HepG2 (cell line): ENCODE measurements at regions not wholly inside any gene's neighbourhood (a gene's known extent, or its start where the extent isn't known, plus 50 kb on each side); places are given as distances from the start of the nearest gene placed in this dataset.

Experiments used
- ATAC-seq: fragments of 200-7000 bp; cut with Tn5 transposase; 3 replicates; pipeline ENCODE4 v1.9.1; 2020; ENCODE audit warnings: mild to moderate bottlenecking, moderate library complexity
- BruUV-seq: library from RNA; stranded (reverse); fragments of 400-500 nt; replicated peaks from 2 replicates; lab custom pipeline; 2021; lab: Mats Ljungman, UMichigan
- CTCF ChIA-PET: fragments of 300-600 bp; formaldehyde crosslinking; extraction: SDS; loops from one replicate; lab custom pipeline; 2021; ENCODE audit warnings: low total read pairs, inconsistent platforms, low intra/inter-chr PET ratio; lab: Yijun Ruan, JAX
- POLR2A ChIA-PET: fragments of 350-600 bp; sonication (Branson Sonifier 250); formaldehyde crosslinking; loops from one replicate; lab custom pipeline; 2020; ENCODE audit warnings: antibody characterized with exemption, inconsistent platforms; lab: Yijun Ruan, JAX
- DNase-seq: peaks from one replicate; pipeline ENCODE4 v3.0.0-alpha.2; 2015; ENCODE audit warnings: low spot score
- FAIRE-seq: peaks from 3 replicates; lab custom pipeline; 2011; peaks lifted over from hg19 to GRCh38; lab: Jason Lieb, UNC
- H2AFZ ChIP-seq: one replicate; pipeline ENCODE4 v1.6.1; 2011; ENCODE audit warnings: low read length, inconsistent platforms
- H3K27ac ChIP-seq: fragments of 300-600 bp; 3 replicates; pipeline ENCODE4 v1.8.0; 2011; ENCODE audit warnings: mixed run types, mild to moderate bottlenecking, mixed read lengths, low read length, inconsistent platforms; ENCODE audit not compliant: insufficient read depth; ENCODE audit errors: extremely low read length
- H3K27me3 ChIP-seq, 2 experiments: fragments of 200-600 bp in 1 of 2; 2 replicates in 1 of 2; 3 replicates in 1 of 2; pipeline versions ENCODE4 v1.6.0 to v1.8.0; 2011; ENCODE audit warnings: low read length in 2 of 2, mild to moderate bottlenecking in 2 of 2, moderate library complexity in 2 of 2, inconsistent platforms in 1 of 2; ENCODE audit not compliant: insufficient read depth in 2 of 2, control insufficient read depth in 1 of 2
- H3K36me3 ChIP-seq, 2 experiments: fragments of 200-600 bp in 1 of 2; replicated peaks in 1 of 2; 2 replicates in 1 of 2; 3 replicates in 1 of 2; pipeline versions ENCODE4 v1.5.1 to v1.8.0; 2011; ENCODE audit warnings: low read length in 2 of 2, inconsistent platforms in 1 of 2; ENCODE audit not compliant: insufficient read depth in 2 of 2, control insufficient read depth in 1 of 2
- H3K4me1 ChIP-seq: 2 replicates; pipeline ENCODE4 v1.5.1; 2012; ENCODE audit warnings: low read length, inconsistent platforms; ENCODE audit not compliant: insufficient read depth
- H3K4me2 ChIP-seq: 2 replicates; pipeline ENCODE4 v1.6.0; 2011; ENCODE audit warnings: low read depth, low read length, inconsistent platforms
- H3K4me3 ChIP-seq, 3 experiments: fragments of 200-600 bp in 1 of 3; sonication (generic), shearing (Covaris generic) in 1 of 3; replicated peaks in 1 of 3; 2 replicates each; pipeline ENCODE4 v1.5.1; 2011 to 2016; ENCODE audit warnings: low read length in 3 of 3, inconsistent platforms in 2 of 3, low read depth in 2 of 3, mild to moderate bottlenecking in 2 of 3, control low read depth in 1 of 3, mixed read lengths in 1 of 3; ENCODE audit not compliant: insufficient read depth in 1 of 3
- H3K79me2 ChIP-seq: one replicate; pipeline ENCODE4 v1.6.1; 2011; ENCODE audit warnings: low read length, inconsistent platforms; ENCODE audit not compliant: insufficient read depth
- H3K9ac ChIP-seq: 2 replicates; pipeline ENCODE4 v1.6.0; 2011; ENCODE audit warnings: mild to moderate bottlenecking, low read depth, low read length, inconsistent platforms; ENCODE audit not compliant: insufficient read depth
- H3K9me3 ChIP-seq: 2 replicates; pipeline ENCODE4 v1.5.1; 2012; ENCODE audit warnings: mild to moderate bottlenecking, low read length
- H4K20me1 ChIP-seq: 2 replicates; pipeline ENCODE4 v1.6.0; 2011; ENCODE audit warnings: inconsistent platforms, mild to moderate bottlenecking, low read length, moderate library complexity; ENCODE audit not compliant: insufficient read depth
- ELF4 ChIP-seq: sonication (generic); formaldehyde crosslinking; IDR thresholded peaks from 2 replicates; pipeline ENCODE4 v1.5.0; 2020; ENCODE audit warnings: missing genetic modification reagents, mild to moderate bottlenecking, moderate library complexity, borderline replicate concordance
- ERF ChIP-seq: IDR thresholded peaks from 2 replicates; pipeline ENCODE4 v1.6.1; 2018; ENCODE audit warnings: missing biosample characterization, missing genetic modification reagents
- REL ChIP-seq: sonication (generic); formaldehyde crosslinking; conservative IDR thresholded peaks from 2 replicates; pipeline ENCODE4 v1.8.0; 2022; ENCODE audit warnings: mild to moderate bottlenecking, missing genetic modification reagents, moderate library complexity
- TAF15 ChIP-seq: fragments of 200-400 bp; formaldehyde crosslinking; IDR thresholded peaks from one replicate; pipeline ENCODE4 v1.6.1; 2018; ENCODE audit warnings: mild to moderate bottlenecking, low read depth, low read length; ENCODE audit not compliant: poor library complexity, severe bottlenecking
- ZNF777 ChIP-seq: sonication (generic); formaldehyde crosslinking; IDR thresholded peaks from 2 replicates; pipeline ENCODE4 v1.4.0; 2020; ENCODE audit warnings: missing genetic modification reagents
- WGBS: methylation state at CpG from one replicate; pipeline ENCODE4 v1.1.6; 2017; ENCODE audit warnings: low lambda C conversion rate; 5-methylcytosine and 5-hydroxymethylcytosine counted together
- in situ Hi-C: cut with HindIII; loops from 2 replicates; pipeline ENCODE4 v1.10.0; 2017; ENCODE audit warnings: low pct_unique_long_range_greater_than_20kb; ENCODE audit not compliant: extremely low pct_ligation_motif_present
- intact Hi-C: fragments of 100-400 bp; cut with micrococcal nuclease; formaldehyde crosslinking; loops from one replicate; pipeline ENCODE4 v1.10.0; 2022; ENCODE audit not compliant: unreplicated experiment
- TF ChIP-seq, protein P1 (sequence below), 2 experiments: fragments of 450-650 bp in 1 of 2; sonication (generic) in 1 of 2; formaldehyde crosslinking in 1 of 2; IDR thresholded peaks; 2 replicates each; pipeline versions ENCODE4 v1.6.1 to v1.8.0; 2016 to 2022; ENCODE audit warnings: antibody characterized with exemption in 1 of 2, mild to moderate bottlenecking in 1 of 2, missing genetic modification reagents in 1 of 2
- TF ChIP-seq, protein P2 (sequence below): sonication (generic); formaldehyde crosslinking; IDR thresholded peaks from 2 replicates; pipeline ENCODE4 v1.4.0; 2020; ENCODE audit warnings: missing genetic modification reagents, borderline replicate concordance

DNA sequence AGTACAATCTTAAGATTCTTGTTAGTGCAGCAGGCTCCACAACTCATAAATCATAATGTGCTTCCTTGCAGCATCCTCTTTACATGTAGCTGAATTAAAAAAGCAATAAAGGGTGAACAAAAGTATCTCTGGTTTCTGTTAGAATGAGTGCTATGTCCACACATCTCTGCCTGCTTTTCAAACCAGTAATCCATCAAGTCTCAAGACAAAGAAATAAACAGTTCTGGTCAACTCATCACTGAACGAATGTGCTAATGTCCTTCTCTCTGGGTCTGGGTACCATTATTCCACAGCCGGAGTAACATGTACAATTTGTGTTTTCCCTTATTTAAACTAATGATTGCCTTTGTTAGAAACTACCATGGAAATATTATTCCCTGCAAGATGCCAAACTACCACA lies 273.0 kb upstream of the USP15 start (continued):
- TF ChIP-seq REL (CRISPR knock-in tag) (no peak), ZNF777 (no peak)

DNA sequence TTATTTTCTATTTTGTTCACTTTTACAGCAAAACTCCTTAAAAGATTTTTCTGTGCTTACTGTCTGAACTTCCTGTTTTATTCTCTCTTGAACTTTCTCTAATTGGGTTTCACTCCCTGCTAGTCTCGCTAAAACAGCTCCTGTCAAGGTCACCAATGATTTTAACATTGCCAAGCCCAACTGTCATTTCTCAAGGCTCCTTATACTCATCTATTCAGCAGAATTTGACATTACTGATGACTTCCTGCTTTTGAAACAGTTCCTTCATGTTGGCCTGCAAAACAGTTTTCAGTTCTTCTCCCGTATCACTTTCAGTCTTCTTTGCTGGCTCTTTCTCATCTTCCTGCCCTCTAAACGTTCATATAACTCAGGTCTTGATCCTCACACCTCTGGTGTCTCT lies 268.5 kb upstream of the USP15 start:
- no peak for ATAC-seq
- Histone ChIP-seq H3K79me2 (no peaks in the 10 kb centered on the region), H3K4me3 (no peak overlapping the region), H3K36me3 (no peaks in the 10 kb centered on the region), H3K4me1 (no peaks in the 10 kb centered on the region), H3K9me3 (no peaks in the 10 kb centered on the region), H3K27me3 (no peaks in the 10 kb centered on the region), H3K9ac (no peak overlapping the region), H2AFZ (no peak overlapping the region), H3K27ac (no peak overlapping the region), H3K4me2 (no peak overlapping the region), H4K20me1 (no peaks in the 10 kb centered on the region)
- ChIA-PET CTCF (no interaction called here), POLR2A (no interaction called here)
- intact Hi-C loops: loop anchor here (10.0 kb wide), 1 partner anchor 1057 kb away; no protein-coding TSS in a partner anchor
- no peak for FAIRE-seq
- no TSS peak for BruUV-seq
- DNase-seq: no peak
- in situ Hi-C loops: no loop called here
- WGBS: 1% methylated on average over 3 of the region's 3 CpGs
- no peak for TF ChIP-seq TAF15
- TF ChIP-seq, protein P1, sequence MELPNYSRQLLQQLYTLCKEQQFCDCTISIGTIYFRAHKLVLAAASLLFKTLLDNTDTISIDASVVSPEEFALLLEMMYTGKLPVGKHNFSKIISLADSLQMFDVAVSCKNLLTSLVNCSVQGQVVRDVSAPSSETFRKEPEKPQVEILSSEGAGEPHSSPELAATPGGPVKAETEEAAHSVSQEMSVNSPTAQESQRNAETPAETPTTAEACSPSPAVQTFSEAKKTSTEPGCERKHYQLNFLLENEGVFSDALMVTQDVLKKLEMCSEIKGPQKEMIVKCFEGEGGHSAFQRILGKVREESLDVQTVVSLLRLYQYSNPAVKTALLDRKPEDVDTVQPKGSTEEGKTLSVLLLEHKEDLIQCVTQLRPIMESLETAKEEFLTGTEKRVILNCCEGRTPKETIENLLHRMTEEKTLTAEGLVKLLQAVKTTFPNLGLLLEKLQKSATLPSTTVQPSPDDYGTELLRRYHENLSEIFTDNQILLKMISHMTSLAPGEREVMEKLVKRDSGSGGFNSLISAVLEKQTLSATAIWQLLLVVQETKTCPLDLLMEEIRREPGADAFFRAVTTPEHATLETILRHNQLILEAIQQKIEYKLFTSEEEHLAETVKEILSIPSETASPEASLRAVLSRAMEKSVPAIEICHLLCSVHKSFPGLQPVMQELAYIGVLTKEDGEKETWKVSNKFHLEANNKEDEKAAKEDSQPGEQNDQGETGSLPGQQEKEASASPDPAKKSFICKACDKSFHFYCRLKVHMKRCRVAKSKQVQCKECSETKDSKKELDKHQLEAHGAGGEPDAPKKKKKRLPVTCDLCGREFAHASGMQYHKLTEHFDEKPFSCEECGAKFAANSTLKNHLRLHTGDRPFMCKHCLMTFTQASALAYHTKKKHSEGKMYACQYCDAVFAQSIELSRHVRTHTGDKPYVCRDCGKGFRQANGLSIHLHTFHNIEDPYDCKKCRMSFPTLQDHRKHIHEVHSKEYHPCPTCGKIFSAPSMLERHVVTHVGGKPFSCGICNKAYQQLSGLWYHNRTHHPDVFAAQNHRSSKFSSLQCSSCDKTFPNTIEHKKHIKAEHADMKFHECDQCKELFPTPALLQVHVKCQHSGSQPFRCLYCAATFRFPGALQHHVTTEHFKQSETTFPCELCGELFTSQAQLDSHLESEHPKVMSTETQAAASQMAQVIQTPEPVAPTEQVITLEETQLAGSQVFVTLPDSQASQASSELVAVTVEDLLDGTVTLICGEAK (IDR thresholded peaks at IDR 0.05): no peak
- TF ChIP-seq, protein P1 (CRISPR knock-in tag; IDR thresholded peaks at IDR 0.05): no peak
- TF ChIP-seq ELF4 (CRISPR knock-in tag): no peak
- TF ChIP-seq, protein P2, sequence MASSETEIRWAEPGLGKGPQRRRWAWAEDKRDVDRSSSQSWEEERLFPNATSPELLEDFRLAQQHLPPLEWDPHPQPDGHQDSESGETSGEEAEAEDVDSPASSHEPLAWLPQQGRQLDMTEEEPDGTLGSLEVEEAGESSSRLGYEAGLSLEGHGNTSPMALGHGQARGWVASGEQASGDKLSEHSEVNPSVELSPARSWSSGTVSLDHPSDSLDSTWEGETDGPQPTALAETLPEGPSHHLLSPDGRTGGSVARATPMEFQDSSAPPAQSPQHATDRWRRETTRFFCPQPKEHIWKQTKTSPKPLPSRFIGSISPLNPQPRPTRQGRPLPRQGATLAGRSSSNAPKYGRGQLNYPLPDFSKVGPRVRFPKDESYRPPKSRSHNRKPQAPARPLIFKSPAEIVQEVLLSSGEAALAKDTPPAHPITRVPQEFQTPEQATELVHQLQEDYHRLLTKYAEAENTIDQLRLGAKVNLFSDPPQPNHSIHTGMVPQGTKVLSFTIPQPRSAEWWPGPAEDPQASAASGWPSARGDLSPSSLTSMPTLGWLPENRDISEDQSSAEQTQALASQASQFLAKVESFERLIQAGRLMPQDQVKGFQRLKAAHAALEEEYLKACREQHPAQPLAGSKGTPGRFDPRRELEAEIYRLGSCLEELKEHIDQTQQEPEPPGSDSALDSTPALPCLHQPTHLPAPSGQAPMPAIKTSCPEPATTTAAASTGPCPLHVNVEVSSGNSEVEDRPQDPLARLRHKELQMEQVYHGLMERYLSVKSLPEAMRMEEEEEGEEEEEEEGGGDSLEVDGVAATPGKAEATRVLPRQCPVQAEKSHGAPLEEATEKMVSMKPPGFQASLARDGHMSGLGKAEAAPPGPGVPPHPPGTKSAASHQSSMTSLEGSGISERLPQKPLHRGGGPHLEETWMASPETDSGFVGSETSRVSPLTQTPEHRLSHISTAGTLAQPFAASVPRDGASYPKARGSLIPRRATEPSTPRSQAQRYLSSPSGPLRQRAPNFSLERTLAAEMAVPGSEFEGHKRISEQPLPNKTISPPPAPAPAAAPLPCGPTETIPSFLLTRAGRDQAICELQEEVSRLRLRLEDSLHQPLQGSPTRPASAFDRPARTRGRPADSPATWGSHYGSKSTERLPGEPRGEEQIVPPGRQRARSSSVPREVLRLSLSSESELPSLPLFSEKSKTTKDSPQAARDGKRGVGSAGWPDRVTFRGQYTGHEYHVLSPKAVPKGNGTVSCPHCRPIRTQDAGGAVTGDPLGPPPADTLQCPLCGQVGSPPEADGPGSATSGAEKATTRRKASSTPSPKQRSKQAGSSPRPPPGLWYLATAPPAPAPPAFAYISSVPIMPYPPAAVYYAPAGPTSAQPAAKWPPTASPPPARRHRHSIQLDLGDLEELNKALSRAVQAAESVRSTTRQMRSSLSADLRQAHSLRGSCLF (CRISPR knock-in tag): no peak
- no peak for TF ChIP-seq ERF
